Pancreas (tissue), 10 donors: ENCODE measurements at regions not wholly inside any gene's neighbourhood (a gene's known extent, or its start where the extent isn't known, plus 50 kb on each side); places are given as distances from the start of the nearest gene placed in this dataset.

ENCODE experiments used
- ATAC-seq, 4 donors: fragments of 200-7000 bp; cut with Tn5 transposase; one replicate each; pipeline versions ENCODE4 v1.8.0 to v1.9.1; 2020; ENCODE audit warnings: mild to moderate bottlenecking in 4 of 4, moderate library complexity in 4 of 4
- DNase-seq, 6 donors: peaks; one replicate each; pipeline ENCODE4 v3.0.0-alpha.2; 2020
- FAIRE-seq: peaks from 2 replicates; lab custom pipeline; 2012; peaks lifted over from hg19 to GRCh38; lab: Jason Lieb, UNC
- H3K27ac ChIP-seq, 4 donors: fragments of 200-600 bp; sonication (generic); 1 replicate in 3 of 4; 2 replicates in 1 of 4; pipeline versions ENCODE4 v1.5.0 to v1.8.0; 2020
- H3K27me3 ChIP-seq, 4 donors: fragments of 200-600 bp; one replicate each; pipeline ENCODE4 v1.8.0; 2021
- H3K36me3 ChIP-seq, 3 donors: fragments of 200-600 bp; sonication (generic) in 1 of 3; one replicate each; pipeline versions ENCODE4 v1.5.0 to v1.8.0; 2020 to 2021
- H3K4me1 ChIP-seq, 3 donors: fragments of 200-600 bp; one replicate each; pipeline ENCODE4 v1.8.0; 2021
- H3K4me3 ChIP-seq, 4 donors: fragments of 200-600 bp; sonication (generic) in 2 of 4; one replicate each; pipeline versions ENCODE4 v1.5.0 to v1.8.0; 2020 to 2021
- H3K9me3 ChIP-seq, 4 donors: fragments of 200-600 bp; one replicate each; pipeline ENCODE4 v1.8.0; 2021
- CTCF ChIP-seq, 4 donors: fragments of 200-600 bp; sonication (generic) in 3 of 4; IDR thresholded peaks; one replicate each; pipeline versions ENCODE4 v1.5.0 to v1.8.0; 2021; ENCODE audit warnings: antibody characterized with exemption in 4 of 4
- WGBS, 2 donors: extraction: QIAGEN DNeasy Blood & Tissue Kit; methylation state at CpG; one replicate each; pipeline ENCODE4 v1.1.7; 2013; 5-methylcytosine and 5-hydroxymethylcytosine counted together
- intact Hi-C, 3 donors: fragments of 100-400 bp; cut with DNase I; formaldehyde crosslinking; loops; one replicate each; pipeline versions ENCODE4 v1.11.1 to v1.14.2; 2022
- donor health status: healthy with polysubstance abuse.
- donor health status: DM: no; HTN: no; CAD: no; lungs with moderate emphysema.
- donor health status: DM: no; HTN: no; CAD: no.
- donor health status: control.
- donor health status: control.
- donor health status: Bipolar disorder and iron deficiency.
- donor health status: DM: yes; HTN: yes; CAD: no.
- donor health status: DM: no; HTN: no; CAD: no.
- donor health status: DM: no; HTN: no; CAD: no.
- donor health status: DM: yes; HTN: yes; CAD: no.

- H3K27me3 ChIP-seq: no peaks in the 10 kb centered on the region
- no peak overlapping the region for H3K4me3 ChIP-seq
- H3K36me3 ChIP-seq: no peaks in the 10 kb centered on the region
- H3K4me1 ChIP-seq: no peaks in the 10 kb centered on the region
- WGBS, 2 donors: 60 to 71% methylated on average over 5 of the region's 5 CpGs
- ATAC-seq (no peak), FAIRE-seq (no peak), DNase-seq (no peak)
- H3K27ac ChIP-seq: no peak overlapping the region
- TF ChIP-seq CTCF (IDR thresholded peaks at IDR 0.05): no peak
- intact Hi-C loops: no loop called here
- no peaks in the 10 kb centered on the region for H3K9me3 ChIP-seq
Observed at GRCh38 chr12:93323625-93324329, 53.9 kb upstream of the NUDT4 start.

GRCh38 chr12:93325855-93326254, 51.9 kb upstream of the NUDT4 start:
- Histone ChIP-seq H3K9me3 (no peaks in the 10 kb centered on the region), H3K4me1 (no peaks in the 10 kb centered on the region), H3K36me3 (no peaks in the 10 kb centered on the region), H3K4me3 (no peak overlapping the region), H3K27ac (no peak overlapping the region), H3K27me3 (no peaks in the 10 kb centered on the region)
- DNase-seq (no peak), FAIRE-seq (no peak), ATAC-seq (no peak)
- no peak for TF ChIP-seq CTCF (IDR thresholded peaks at IDR 0.05)
- intact Hi-C loops: no loop called here
- 94 to 95% methylated on average over 6 to 7 of the region's 7 CpGs for WGBS, 2 donors
